Osteocyte (in vitro differentiated cells): ENCODE measurements at regions not wholly inside any gene's neighbourhood (a gene's known extent, or its start where the extent isn't known, plus 50 kb on each side); places are given as distances from the start of the nearest gene placed in this dataset.

Experiments used
- DNase-seq: peaks from one replicate; pipeline ENCODE4 v3.0.0; 2021; ENCODE audit warnings: mixed read lengths; ENCODE audit not compliant: unreplicated experiment; ENCODE audit errors: extremely low spot score
- H3K27ac Mint-ChIP-seq: one replicate; pipeline ENCODE4 v1.8.0; 2021; ENCODE audit warnings: mild to moderate bottlenecking, mixed read lengths; ENCODE audit not compliant: unreplicated experiment
- H3K27me3 Mint-ChIP-seq: one replicate; pipeline ENCODE4 v1.8.0; 2021; ENCODE audit warnings: mixed read lengths; ENCODE audit not compliant: unreplicated experiment
- H3K36me3 Mint-ChIP-seq: one replicate; pipeline ENCODE4 v1.8.0; 2021; ENCODE audit warnings: mixed read lengths; ENCODE audit not compliant: unreplicated experiment
- H3K4me1 Mint-ChIP-seq: one replicate; pipeline ENCODE4 v1.8.0; 2021; ENCODE audit warnings: mixed read lengths; ENCODE audit not compliant: unreplicated experiment
- H3K4me3 Mint-ChIP-seq: one replicate; pipeline ENCODE4 v1.8.0; 2021; ENCODE audit warnings: mild to moderate bottlenecking, moderate library complexity, mixed read lengths; ENCODE audit not compliant: unreplicated experiment
- H3K9me3 Mint-ChIP-seq: one replicate; pipeline ENCODE4 v1.8.0; 2021; ENCODE audit warnings: mixed read lengths; ENCODE audit not compliant: unreplicated experiment
- TF ChIP-seq, protein P1 (sequence below): fragments of 200-600 bp; sonication (generic); IDR thresholded peaks from 2 replicates; pipeline ENCODE4 v1.5.0; 2021; ENCODE audit warnings: antibody characterized with exemption, mild to moderate bottlenecking, moderate library complexity

DNA sequence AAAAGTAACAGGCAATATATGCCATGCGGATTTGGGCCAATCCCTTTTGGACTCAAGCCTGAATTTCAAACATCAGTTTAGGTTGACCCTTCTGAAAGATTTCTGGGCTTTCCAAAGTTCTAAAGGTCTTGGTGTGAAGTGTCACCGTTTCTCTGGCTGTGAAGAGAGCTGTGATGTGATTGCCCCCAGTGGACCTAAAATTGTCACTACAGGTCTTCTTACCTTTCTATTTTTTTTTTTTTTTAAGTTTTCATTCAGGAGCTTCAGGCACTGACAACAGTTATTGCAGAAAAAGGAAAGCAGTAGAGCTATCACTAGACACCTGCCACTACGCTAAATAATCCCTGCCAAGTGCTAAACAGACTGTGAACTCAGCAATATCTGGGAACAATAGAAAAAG lies 75.7 kb upstream of the OPRM1 start:
- Mint-ChIP-seq H3K4me1 (peaks cover 30% of the 10 kb centered on the region), H3K9me3 (no peaks in the 10 kb centered on the region)
- TF ChIP-seq, protein P1, sequence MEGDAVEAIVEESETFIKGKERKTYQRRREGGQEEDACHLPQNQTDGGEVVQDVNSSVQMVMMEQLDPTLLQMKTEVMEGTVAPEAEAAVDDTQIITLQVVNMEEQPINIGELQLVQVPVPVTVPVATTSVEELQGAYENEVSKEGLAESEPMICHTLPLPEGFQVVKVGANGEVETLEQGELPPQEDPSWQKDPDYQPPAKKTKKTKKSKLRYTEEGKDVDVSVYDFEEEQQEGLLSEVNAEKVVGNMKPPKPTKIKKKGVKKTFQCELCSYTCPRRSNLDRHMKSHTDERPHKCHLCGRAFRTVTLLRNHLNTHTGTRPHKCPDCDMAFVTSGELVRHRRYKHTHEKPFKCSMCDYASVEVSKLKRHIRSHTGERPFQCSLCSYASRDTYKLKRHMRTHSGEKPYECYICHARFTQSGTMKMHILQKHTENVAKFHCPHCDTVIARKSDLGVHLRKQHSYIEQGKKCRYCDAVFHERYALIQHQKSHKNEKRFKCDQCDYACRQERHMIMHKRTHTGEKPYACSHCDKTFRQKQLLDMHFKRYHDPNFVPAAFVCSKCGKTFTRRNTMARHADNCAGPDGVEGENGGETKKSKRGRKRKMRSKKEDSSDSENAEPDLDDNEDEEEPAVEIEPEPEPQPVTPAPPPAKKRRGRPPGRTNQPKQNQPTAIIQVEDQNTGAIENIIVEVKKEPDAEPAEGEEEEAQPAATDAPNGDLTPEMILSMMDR = no peak

DNA sequence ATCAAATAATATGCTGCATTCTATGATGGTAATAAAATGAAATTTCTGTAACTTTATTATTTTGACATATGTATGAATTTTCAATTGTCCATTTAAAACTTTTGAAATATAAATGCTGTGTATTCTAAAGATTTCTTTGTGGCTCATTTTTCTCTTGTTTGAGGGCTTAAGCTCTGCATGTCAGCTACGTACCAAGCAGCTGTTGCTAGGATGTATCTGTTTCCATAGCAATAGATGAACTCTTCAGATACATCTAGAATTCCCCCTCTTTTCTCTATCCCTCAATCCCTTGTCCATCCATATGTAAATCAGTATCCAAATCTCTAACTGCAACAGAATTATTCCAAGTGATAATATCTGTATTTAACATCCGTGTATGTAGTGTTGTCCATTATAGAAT lies 76.5 kb upstream of the OPRM1 start:
- H3K9me3 Mint-ChIP-seq = no peaks in the 10 kb centered on the region
- no peak overlapping the region for H3K27ac Mint-ChIP-seq
- no peak for DNase-seq
- H3K27me3 Mint-ChIP-seq = peaks cover 27% of the 10 kb centered on the region
- peaks cover 37% of the 10 kb centered on the region for H3K4me1 Mint-ChIP-seq
- TF ChIP-seq, protein P1 = no peak
- no peaks in the 10 kb centered on the region for H3K36me3 Mint-ChIP-seq
- H3K4me3 Mint-ChIP-seq = no peak overlapping the region

More for the DNA sequence above, 75.7 kb upstream of the OPRM1 start:
- no peaks in the 10 kb centered on the region for H3K36me3 Mint-ChIP-seq
- peaks cover 26% of the 10 kb centered on the region for H3K27me3 Mint-ChIP-seq
- H3K27ac Mint-ChIP-seq = no peak overlapping the region
- H3K4me3 Mint-ChIP-seq = no peak overlapping the region
- no peak for DNase-seq

DNA sequence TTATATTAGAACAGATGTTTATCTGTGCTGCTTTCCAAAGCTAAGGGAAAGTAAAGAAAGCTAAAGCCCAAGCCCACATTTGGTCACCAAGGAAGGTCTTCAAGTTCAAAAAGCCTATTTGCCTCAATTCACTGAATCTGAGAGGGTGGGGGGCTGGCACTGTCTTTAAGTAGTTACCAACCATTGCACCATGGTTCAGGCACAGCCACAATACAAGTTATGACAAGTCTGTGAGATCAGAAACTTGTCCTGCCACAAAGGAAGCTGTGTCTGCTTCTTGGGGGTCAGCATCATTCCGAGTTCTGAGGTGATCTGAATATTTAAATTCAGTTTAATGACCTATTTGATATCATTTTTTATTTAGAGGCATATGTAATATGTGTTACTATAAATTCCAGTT lies 78.3 kb upstream of the OPRM1 start:
- peaks cover 22% of the 10 kb centered on the region for H3K27me3 Mint-ChIP-seq
- TF ChIP-seq, protein P1 = no peak
- H3K4me1 Mint-ChIP-seq = peaks cover 39% of the 10 kb centered on the region
- H3K9me3 Mint-ChIP-seq = no peaks in the 10 kb centered on the region
- H3K4me3 Mint-ChIP-seq = no peak overlapping the region
- no peak overlapping the region for H3K27ac Mint-ChIP-seq
- H3K36me3 Mint-ChIP-seq = no peaks in the 10 kb centered on the region
- no peak for DNase-seq

DNA sequence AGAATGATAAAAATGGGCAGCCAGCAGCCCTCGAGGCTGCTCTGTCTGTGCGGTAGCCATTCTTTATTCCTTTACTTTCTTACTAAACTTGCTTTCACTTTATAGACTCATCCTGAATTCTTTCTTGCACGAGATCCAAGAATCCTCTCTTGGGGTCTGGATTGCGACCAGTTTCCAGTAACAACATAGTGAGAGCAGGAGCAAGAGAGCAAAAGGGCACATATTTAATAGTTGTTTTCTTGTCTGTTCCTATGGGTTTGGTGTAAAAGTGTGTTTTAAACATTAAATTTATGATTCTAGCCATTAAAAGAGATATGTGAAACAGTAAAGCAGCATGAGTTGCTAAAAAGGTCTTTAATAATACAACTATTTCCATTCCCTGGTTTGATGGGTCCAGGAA lies 78.8 kb upstream of the OPRM1 start:
- Mint-ChIP-seq H3K4me3 (no peak overlapping the region), H3K27ac (peak overlapping the region; percentile 28), H3K36me3 (no peaks in the 10 kb centered on the region), H3K9me3 (no peaks in the 10 kb centered on the region), H3K4me1 (peaks cover 36% of the 10 kb centered on the region), H3K27me3 (peaks cover 22% of the 10 kb centered on the region)
- no peak for DNase-seq
- TF ChIP-seq, protein P1 = no peak

DNA sequence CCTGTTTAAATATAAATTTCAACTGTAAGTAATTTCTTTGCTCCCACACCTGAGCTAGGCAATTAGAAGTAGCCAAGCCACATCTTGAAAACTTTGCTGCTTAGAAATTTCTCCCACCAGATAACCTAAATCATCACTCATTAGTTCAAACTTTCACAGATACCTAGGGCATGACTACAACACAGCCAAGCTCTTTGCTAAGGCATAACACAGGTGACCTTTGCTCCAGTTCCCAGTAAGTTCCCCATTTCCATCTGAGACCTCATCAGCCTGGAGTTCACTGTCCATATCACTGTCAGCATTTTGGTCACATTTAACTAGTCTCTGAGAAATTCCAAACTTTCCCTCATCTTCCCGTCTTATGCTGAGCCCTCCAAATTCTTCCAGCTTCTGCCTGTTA lies 79.8 kb upstream of the OPRM1 start:
- no peak overlapping the region for H3K4me3 Mint-ChIP-seq
- no peak overlapping the region for H3K27ac Mint-ChIP-seq
- peaks cover 20% of the 10 kb centered on the region for H3K27me3 Mint-ChIP-seq
- DNase-seq = no peak
- peaks cover 36% of the 10 kb centered on the region for H3K4me1 Mint-ChIP-seq
- no peaks in the 10 kb centered on the region for H3K36me3 Mint-ChIP-seq
- no peaks in the 10 kb centered on the region for H3K9me3 Mint-ChIP-seq
- TF ChIP-seq, protein P1 = no peak
